Right lobe of liver (tissue), 4 donors: ENCODE measurements at regions not wholly inside any gene's neighbourhood (a gene's known extent, or its start where the extent isn't known, plus 50 kb on each side); places are given as distances from the start of the nearest gene placed in this dataset.

Experiments
- POLR2A ChIP-seq: fragments of 450-650 bp; IDR thresholded peaks from one replicate; pipeline ENCODE4 v1.6.1; 2017; ENCODE audit warnings: antibody characterized with exemption, mild to moderate bottlenecking
- TF ChIP-seq, protein P1 (sequence below), 4 donors: fragments of 200-600 bp in 3 of 4; fragments of 450-650 bp in 1 of 4; IDR thresholded peaks; one replicate each; pipeline versions ENCODE4 v1.5.1 to v1.8.0; 2016 to 2022; ENCODE audit warnings: antibody characterized with exemption in 4 of 4, mild to moderate bottlenecking in 2 of 4
- donor health status: DM: no; HTN: no; CAD: no.
- donor health status: DM: no; HTN: no; CAD: no.
- donor health status: DM: no; HTN: yes; CAD: no.

DNA sequence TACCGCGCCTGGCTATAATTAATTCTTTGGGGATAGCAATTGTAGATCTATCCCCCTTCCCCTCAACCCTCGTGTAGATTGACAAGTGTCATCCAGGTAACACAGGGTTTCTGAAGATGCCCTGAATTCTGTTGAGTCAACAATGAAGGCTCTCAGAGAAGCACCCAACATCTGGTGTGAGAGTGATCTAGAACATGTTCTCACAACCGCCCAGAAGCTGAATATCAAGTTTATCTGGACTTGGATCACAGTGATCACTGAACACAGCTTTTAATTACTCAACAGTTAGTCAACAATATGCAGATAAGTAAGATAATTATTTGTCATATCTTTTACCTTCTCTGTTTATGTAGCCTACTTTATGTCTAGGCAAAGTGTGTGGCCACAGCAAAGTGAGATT is 204.2 kb upstream of the RGMB start:
- TF ChIP-seq POLR2A = no peak
- TF ChIP-seq, protein P1, sequence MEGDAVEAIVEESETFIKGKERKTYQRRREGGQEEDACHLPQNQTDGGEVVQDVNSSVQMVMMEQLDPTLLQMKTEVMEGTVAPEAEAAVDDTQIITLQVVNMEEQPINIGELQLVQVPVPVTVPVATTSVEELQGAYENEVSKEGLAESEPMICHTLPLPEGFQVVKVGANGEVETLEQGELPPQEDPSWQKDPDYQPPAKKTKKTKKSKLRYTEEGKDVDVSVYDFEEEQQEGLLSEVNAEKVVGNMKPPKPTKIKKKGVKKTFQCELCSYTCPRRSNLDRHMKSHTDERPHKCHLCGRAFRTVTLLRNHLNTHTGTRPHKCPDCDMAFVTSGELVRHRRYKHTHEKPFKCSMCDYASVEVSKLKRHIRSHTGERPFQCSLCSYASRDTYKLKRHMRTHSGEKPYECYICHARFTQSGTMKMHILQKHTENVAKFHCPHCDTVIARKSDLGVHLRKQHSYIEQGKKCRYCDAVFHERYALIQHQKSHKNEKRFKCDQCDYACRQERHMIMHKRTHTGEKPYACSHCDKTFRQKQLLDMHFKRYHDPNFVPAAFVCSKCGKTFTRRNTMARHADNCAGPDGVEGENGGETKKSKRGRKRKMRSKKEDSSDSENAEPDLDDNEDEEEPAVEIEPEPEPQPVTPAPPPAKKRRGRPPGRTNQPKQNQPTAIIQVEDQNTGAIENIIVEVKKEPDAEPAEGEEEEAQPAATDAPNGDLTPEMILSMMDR (IDR thresholded peaks at IDR 0.05) = no peak
